H9 (cell line): ENCODE measurements at regions not wholly inside any gene's neighbourhood (a gene's known extent, or its start where the extent isn't known, plus 50 kb on each side); places are given as distances from the start of the nearest gene placed in this dataset.

Experiments
- DNase-seq: peaks from one replicate; pipeline ENCODE4 v3.0.0-alpha.2; 2017
- H2AFZ ChIP-seq: one replicate; pipeline ENCODE4 v1.6.1; 2013; ENCODE audit warnings: mild to moderate bottlenecking, low read length, control low read depth, moderate library complexity
- H2AK5ac ChIP-seq: 2 replicates; pipeline ENCODE4 v1.6.1; 2013; ENCODE audit warnings: low read length, control low read depth, mixed read lengths; ENCODE audit not compliant: insufficient read length
- H2BK120ac ChIP-seq: one replicate; pipeline ENCODE4 v1.6.1; 2013; ENCODE audit warnings: low read depth, mild to moderate bottlenecking, low read length, control low read depth, inconsistent platforms; ENCODE audit not compliant: poor library complexity, severe bottlenecking
- H2BK12ac ChIP-seq: 2 replicates; pipeline ENCODE4 v1.6.1; 2013; ENCODE audit warnings: low read length, control low read depth, mixed read lengths, low read depth; ENCODE audit not compliant: insufficient read length
- H2BK15ac ChIP-seq: 2 replicates; pipeline ENCODE4 v1.6.1; 2013; ENCODE audit warnings: low read depth, low read length, control low read depth
- H2BK20ac ChIP-seq: one replicate; pipeline ENCODE4 v1.6.1; 2013; ENCODE audit warnings: low read depth, mild to moderate bottlenecking, low read length, control low read depth, inconsistent platforms; ENCODE audit not compliant: poor library complexity, severe bottlenecking
- H2BK5ac ChIP-seq: 2 replicates; pipeline ENCODE4 v1.6.1; 2013; ENCODE audit warnings: low read length, control low read depth, mixed read lengths; ENCODE audit not compliant: insufficient read length
- H3K14ac ChIP-seq: 2 replicates; pipeline ENCODE4 v1.6.1; 2013; ENCODE audit warnings: low read length, control low read depth; ENCODE audit not compliant: insufficient read depth
- H3K18ac ChIP-seq: 2 replicates; pipeline ENCODE4 v1.6.1; 2013; ENCODE audit warnings: low read depth, mild to moderate bottlenecking, mixed read lengths, low read length, control low read depth; ENCODE audit not compliant: insufficient read length
- H3K23ac ChIP-seq: 2 replicates; pipeline ENCODE4 v1.6.1; 2013; ENCODE audit warnings: low read length, control low read depth, mixed read lengths, low read depth; ENCODE audit not compliant: insufficient read length
- H3K23me2 ChIP-seq: 2 replicates; pipeline ENCODE4 v1.6.1; 2013; ENCODE audit warnings: low read depth, mild to moderate bottlenecking, mixed read lengths, low read length, control low read depth; ENCODE audit not compliant: insufficient read length, poor library complexity, severe bottlenecking
- H3K27ac ChIP-seq: 2 replicates; pipeline ENCODE4 v1.5.1; 2013; ENCODE audit warnings: low read length, control low read depth, mixed read lengths, low read depth; ENCODE audit not compliant: insufficient read length
- H3K27me3 ChIP-seq: 2 replicates; pipeline ENCODE4 v1.6.1; 2013; ENCODE audit warnings: low read length, control low read depth, inconsistent platforms; ENCODE audit not compliant: insufficient read depth
- H3K4ac ChIP-seq: 2 replicates; pipeline ENCODE4 v1.6.1; 2013; ENCODE audit warnings: low read depth, mild to moderate bottlenecking, control low read depth, inconsistent platforms, low read length, moderate library complexity
- H3K4me1 ChIP-seq: 2 replicates; pipeline ENCODE4 v1.6.1; 2013; ENCODE audit warnings: low read length, control low read depth, inconsistent platforms; ENCODE audit not compliant: insufficient read depth
- H3K4me2 ChIP-seq: 2 replicates; pipeline ENCODE4 v1.6.1; 2013; ENCODE audit warnings: low read length, control low read depth, mixed read lengths; ENCODE audit not compliant: insufficient read length, insufficient read depth
- H3K56ac ChIP-seq: 2 replicates; pipeline ENCODE4 v1.6.1; 2013; ENCODE audit warnings: low read depth, mild to moderate bottlenecking, mixed read lengths, low read length, control low read depth; ENCODE audit not compliant: insufficient read length
- H3K79me1 ChIP-seq: 2 replicates; pipeline ENCODE4 v1.6.1; 2013; ENCODE audit warnings: low read depth, mild to moderate bottlenecking, moderate library complexity, low read length, control low read depth, inconsistent platforms; ENCODE audit not compliant: insufficient read depth, poor library complexity, severe bottlenecking
- H3K79me2 ChIP-seq: 2 replicates; pipeline ENCODE4 v1.6.1; 2013; ENCODE audit warnings: low read length, control low read depth, inconsistent platforms; ENCODE audit not compliant: insufficient read depth
- H3K9ac ChIP-seq: 2 replicates; pipeline ENCODE4 v1.6.1; 2013; ENCODE audit warnings: low read length, control low read depth, mixed read lengths; ENCODE audit not compliant: insufficient read length; ENCODE audit errors: extremely low read depth
- H3K9me3 ChIP-seq: one replicate; pipeline ENCODE4 v1.6.1; 2013; ENCODE audit warnings: low read depth, low read length, inconsistent platforms; ENCODE audit not compliant: control insufficient read depth
- H3T11ph ChIP-seq: one replicate; pipeline ENCODE4 v1.6.1; 2013; ENCODE audit warnings: mild to moderate bottlenecking, low read length, control low read depth, inconsistent platforms
- H4K20me1 ChIP-seq: one replicate; pipeline ENCODE4 v1.6.1; 2013; ENCODE audit not compliant: control insufficient read depth, insufficient read length, insufficient read depth
- H4K5ac ChIP-seq: 2 replicates; pipeline ENCODE4 v1.6.1; 2013; ENCODE audit warnings: low read depth, mild to moderate bottlenecking, mixed read lengths, low read length, control low read depth; ENCODE audit not compliant: insufficient read length
- H4K8ac ChIP-seq: replicated peaks from 2 replicates; pipeline ENCODE4 v1.6.1; 2013; ENCODE audit warnings: low read length, control low read depth, mixed read lengths, low read depth; ENCODE audit not compliant: insufficient read length
- H4K91ac ChIP-seq: 2 replicates; pipeline ENCODE4 v1.6.1; 2013; ENCODE audit warnings: low read depth, mild to moderate bottlenecking, moderate library complexity, mixed read lengths, low read length, control low read depth; ENCODE audit not compliant: insufficient read length
- H3K27ac Mint-ChIP-seq, 3 experiments: 2 replicates in 2 of 3; 3 replicates in 1 of 3; pipeline ENCODE4 v1.8.0; 2020 to 2021; ENCODE audit warnings: mixed read lengths in 3 of 3, mild to moderate bottlenecking in 1 of 3, moderate library complexity in 1 of 3
- H3K27me3 Mint-ChIP-seq: 2 replicates; pipeline ENCODE4 v1.8.0; 2021; ENCODE audit warnings: low read depth, mild to moderate bottlenecking, moderate library complexity, mixed read lengths
- H3K36me3 Mint-ChIP-seq, 3 experiments: 2 replicates in 2 of 3; 3 replicates in 1 of 3; pipeline ENCODE4 v1.8.0; 2020 to 2021; ENCODE audit warnings: low read depth in 3 of 3, mixed read lengths in 3 of 3; ENCODE audit not compliant: insufficient read depth in 1 of 3
- H3K4me1 Mint-ChIP-seq, 2 experiments: 2 replicates each; pipeline ENCODE4 v1.8.0; 2020; ENCODE audit warnings: mixed read lengths in 2 of 2
- H3K4me3 Mint-ChIP-seq, 2 experiments: 2 replicates in 1 of 2; 3 replicates in 1 of 2; pipeline ENCODE4 v1.8.0; 2020 to 2021; ENCODE audit warnings: mild to moderate bottlenecking in 2 of 2, mixed read lengths in 2 of 2, moderate library complexity in 1 of 2
- H3K9me3 Mint-ChIP-seq, 2 experiments: 2 replicates in 1 of 2; 3 replicates in 1 of 2; pipeline ENCODE4 v1.8.0; 2020; ENCODE audit warnings: mild to moderate bottlenecking in 2 of 2, mixed read lengths in 2 of 2, moderate library complexity in 1 of 2
- CTCF ChIP-seq: fragments of 200-600 bp; sonication (generic); conservative IDR thresholded peaks from 3 replicates; pipeline ENCODE4 v1.8.0; 2021; ENCODE audit warnings: antibody characterized with exemption, mild to moderate bottlenecking
- WGBS: extraction: QIAGEN DNeasy Blood & Tissue Kit; methylation state at CpG from one replicate; pipeline ENCODE4 v1.1.7; 2013; ENCODE audit warnings: missing lambda C conversion rate, low lambda C conversion rate, mixed read lengths; ENCODE audit not compliant: insufficient read length; ENCODE audit errors: extremely low coverage; 5-methylcytosine and 5-hydroxymethylcytosine counted together

DNA sequence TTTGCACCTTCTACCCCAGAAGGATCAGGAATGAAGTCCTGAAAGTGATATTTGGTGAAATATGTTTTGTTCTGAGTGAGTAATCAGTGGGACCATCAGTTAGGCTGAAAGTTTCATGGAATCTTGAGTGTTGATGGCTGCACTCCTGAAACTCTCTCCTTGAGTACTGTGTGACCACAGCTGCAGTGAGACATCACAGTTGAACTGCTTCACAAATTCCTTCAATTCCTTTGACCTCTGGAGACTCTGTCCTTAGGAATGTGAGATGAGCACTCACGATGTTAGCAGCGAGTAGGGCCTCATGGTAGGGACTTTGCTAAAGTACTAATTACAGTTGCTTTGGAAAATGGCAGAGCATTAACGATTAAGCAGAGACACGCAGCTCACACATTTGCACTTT, 142.9 kb upstream of the SLC4A4 start:
- Histone ChIP-seq H4K5ac (no peak overlapping the region), H3K79me2 (no peaks in the 10 kb centered on the region), H2BK20ac (no peak overlapping the region), H3K27ac (no peak overlapping the region), H3K4ac (no peak overlapping the region), H4K8ac (no peak overlapping the region), H3T11ph (no peak overlapping the region), H3K9me3 (no peaks in the 10 kb centered on the region), H3K14ac (no peak overlapping the region), H2BK15ac (no peak overlapping the region), H3K4me2 (no peak overlapping the region), H3K23me2 (no peaks in the 10 kb centered on the region), H2AFZ (no peak overlapping the region), H3K56ac (no peak overlapping the region), H2BK120ac (no peak overlapping the region), H4K20me1 (no peaks in the 10 kb centered on the region), H3K18ac (no peak overlapping the region), H2BK5ac (no peak overlapping the region), H3K23ac (no peak overlapping the region), H3K9ac (no peak overlapping the region), H3K27me3 (no peaks in the 10 kb centered on the region), H2AK5ac (no peak overlapping the region), H2BK12ac (no peak overlapping the region), H4K91ac (no peak overlapping the region), H3K4me1 (no peaks in the 10 kb centered on the region; the same call in 1 of the 2 replicates), H3K79me1 (no peaks in the 10 kb centered on the region)
- Mint-ChIP-seq H3K4me3 (no peak overlapping the region), H3K9me3 (no peaks in the 10 kb centered on the region), H3K27me3 (no peaks in the 10 kb centered on the region), H3K4me1 (peaks cover 6 to 8% of the 10 kb centered on the region in 2 experiments), H3K36me3 (no peaks in the 10 kb centered on the region), H3K27ac (peak overlapping the region in 1 of 3 experiments; percentile 34; a peak in 2 of 7 replicates)
- peak; percentile 34 for DNase-seq
- no peak for TF ChIP-seq CTCF
- WGBS = no CpG with 5 or more reads among the region's 4 CpGs
